OCI-LY7 (cell line): ENCODE measurements at regions not wholly inside any gene's neighbourhood (a gene's known extent, or its start where the extent isn't known, plus 50 kb on each side); places are given as distances from the start of the nearest gene placed in this dataset.

ENCODE experiments used
- BruUV-seq: library from RNA; stranded (reverse); fragments of 400-500 nt; replicated peaks from 2 replicates; lab custom pipeline; 2021; lab: Mats Ljungman, UMichigan
- CTCF ChIA-PET: fragments of 300-600 bp; sonication (Branson Sonifier 250); formaldehyde crosslinking; loops from one replicate; lab custom pipeline; 2022; ENCODE audit warnings: antibody characterized with exemption; ENCODE audit not compliant: unreplicated experiment; lab: Charles Lee
- POLR2A ChIA-PET: fragments of 300-600 bp; sonication (Branson Sonifier 250); formaldehyde crosslinking; loops from one replicate; lab custom pipeline; 2022; ENCODE audit warnings: antibody characterized with exemption; lab: Charles Lee
- DNase-seq: peaks from one replicate; pipeline ENCODE4 v3.0.0-alpha.2; 2015; ENCODE audit warnings: low spot score
- H2AFZ ChIP-seq: fragments of 200-600 bp; sonication (generic), shearing (Covaris generic); 2 replicates; pipeline ENCODE4 v1.6.1; 2014; ENCODE audit warnings: mild to moderate bottlenecking, antibody characterized with exemption, low read length, moderate library complexity
- H3K27ac ChIP-seq: fragments of 200-600 bp; sonication (generic); 2 replicates; pipeline ENCODE4 v1.5.1; 2014; ENCODE audit warnings: mixed run types, low read depth, mild to moderate bottlenecking, moderate library complexity, low read length, inconsistent platforms; ENCODE audit not compliant: poor library complexity, severe bottlenecking
- H3K36me3 ChIP-seq: fragments of 200-600 bp; sonication (generic); 2 replicates; pipeline ENCODE4 v1.6.1; 2014; ENCODE audit warnings: mild to moderate bottlenecking, antibody characterized with exemption, low read length, moderate library complexity, mixed read lengths; ENCODE audit not compliant: insufficient read depth
- H3K4me1 ChIP-seq: fragments of 200-600 bp; sonication (generic); 2 replicates; pipeline ENCODE4 v1.5.1; 2014; ENCODE audit warnings: mild to moderate bottlenecking, low read length; ENCODE audit not compliant: insufficient read depth, poor library complexity, severe bottlenecking
- H3K4me2 ChIP-seq: fragments of 200-600 bp; sonication (generic); 2 replicates; pipeline ENCODE4 v1.6.1; 2014; ENCODE audit warnings: mild to moderate bottlenecking, low read length
- H3K4me3 ChIP-seq: fragments of 200-600 bp; sonication (generic); 2 replicates; pipeline ENCODE4 v1.5.1; 2014; ENCODE audit warnings: mild to moderate bottlenecking, low read depth, low read length; ENCODE audit not compliant: poor library complexity, severe bottlenecking
- H3K79me2 ChIP-seq: fragments of 200-600 bp; sonication (generic); 2 replicates; pipeline ENCODE4 v1.6.1; 2016; ENCODE audit warnings: low read depth, mild to moderate bottlenecking, low read length, moderate library complexity, mixed read lengths; ENCODE audit not compliant: insufficient read depth
- H3K9me2 ChIP-seq: fragments of 200-600 bp; sonication (generic); 2 replicates; pipeline ENCODE4 v1.6.1; 2016; ENCODE audit warnings: mild to moderate bottlenecking, low read length, mixed read lengths; ENCODE audit not compliant: insufficient read depth
- H3K9me3 ChIP-seq: fragments of 200-600 bp; sonication (generic); 2 replicates; pipeline ENCODE4 v1.6.1; 2014; ENCODE audit warnings: mild to moderate bottlenecking, mixed run types, low read length, mixed read lengths
- H4K20me1 ChIP-seq: fragments of 200-600 bp; sonication (generic); 2 replicates; pipeline ENCODE4 v1.6.1; 2014; ENCODE audit warnings: mild to moderate bottlenecking, antibody characterized with exemption, low read length, moderate library complexity, mixed read lengths; ENCODE audit not compliant: insufficient read depth
- EZH2phosphoT487 ChIP-seq: fragments of 200-600 bp; sonication (generic); IDR thresholded peaks from 2 replicates; pipeline ENCODE4 v1.6.1; 2018; ENCODE audit warnings: low read depth, borderline replicate concordance, mild to moderate bottlenecking, mixed run types, antibody characterized with exemption, low read length, moderate library complexity, mixed read lengths
- intact Hi-C: fragments of 100-400 bp; cut with micrococcal nuclease; formaldehyde crosslinking; loops from one replicate; pipeline ENCODE4 v1.10.0; 2022; ENCODE audit not compliant: unreplicated experiment
- TF ChIP-seq, protein P1 (sequence below): fragments of 200-600 bp; sonication (generic); conservative IDR thresholded peaks from 2 replicates; pipeline ENCODE4 v1.5.1; 2014; ENCODE audit warnings: mild to moderate bottlenecking, antibody characterized with exemption, low read length, moderate library complexity, mixed read lengths

DNA sequence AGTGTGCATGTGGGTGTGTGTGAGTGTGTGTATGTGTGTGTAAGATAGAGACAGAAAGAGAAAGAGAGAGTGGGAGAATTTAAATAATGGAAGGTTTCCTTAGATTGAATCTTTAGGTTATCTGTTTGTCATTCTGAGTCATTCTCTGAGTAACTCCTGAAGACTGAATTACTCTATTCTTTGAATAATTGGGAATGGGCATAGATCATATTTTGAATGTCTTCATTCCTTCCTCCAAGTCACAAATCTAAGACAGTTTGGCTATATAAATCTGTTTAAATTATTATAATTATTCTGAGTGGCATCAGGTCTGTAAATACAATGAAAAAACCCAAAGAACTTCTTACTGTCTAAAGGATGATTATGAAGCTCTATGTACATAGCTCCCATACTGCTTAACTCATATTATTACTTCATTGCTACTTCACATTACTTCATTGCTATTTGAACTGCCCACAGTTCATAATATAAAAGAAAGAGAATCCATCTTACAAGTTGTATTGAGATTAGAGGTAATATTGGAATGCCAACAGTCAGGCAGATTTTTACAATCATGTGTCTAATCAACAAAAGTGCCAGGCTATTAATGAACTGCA is 346.6 kb upstream of the CCDC179 start:
- Histone ChIP-seq H3K27ac (no peak overlapping the region), H2AFZ (no peak overlapping the region), H3K36me3 (no peaks in the 10 kb centered on the region), H3K4me3 (no peak overlapping the region), H3K9me3 (peaks cover 12% of the 10 kb centered on the region; the same call in 1 of the 2 replicates), H3K4me1 (no peaks in the 10 kb centered on the region), H3K79me2 (no peaks in the 10 kb centered on the region), H3K9me2 (no peaks in the 10 kb centered on the region), H4K20me1 (no peaks in the 10 kb centered on the region), H3K4me2 (no peak overlapping the region)
- POLR2A ChIA-PET, result no interaction called here
- BruUV-seq, result no TSS peak
- DNase-seq, result no peak
- CTCF ChIA-PET, result no interaction called here
- intact Hi-C loops, result no loop called here
- no peak for TF ChIP-seq EZH2phosphoT487
- TF ChIP-seq, protein P1, sequence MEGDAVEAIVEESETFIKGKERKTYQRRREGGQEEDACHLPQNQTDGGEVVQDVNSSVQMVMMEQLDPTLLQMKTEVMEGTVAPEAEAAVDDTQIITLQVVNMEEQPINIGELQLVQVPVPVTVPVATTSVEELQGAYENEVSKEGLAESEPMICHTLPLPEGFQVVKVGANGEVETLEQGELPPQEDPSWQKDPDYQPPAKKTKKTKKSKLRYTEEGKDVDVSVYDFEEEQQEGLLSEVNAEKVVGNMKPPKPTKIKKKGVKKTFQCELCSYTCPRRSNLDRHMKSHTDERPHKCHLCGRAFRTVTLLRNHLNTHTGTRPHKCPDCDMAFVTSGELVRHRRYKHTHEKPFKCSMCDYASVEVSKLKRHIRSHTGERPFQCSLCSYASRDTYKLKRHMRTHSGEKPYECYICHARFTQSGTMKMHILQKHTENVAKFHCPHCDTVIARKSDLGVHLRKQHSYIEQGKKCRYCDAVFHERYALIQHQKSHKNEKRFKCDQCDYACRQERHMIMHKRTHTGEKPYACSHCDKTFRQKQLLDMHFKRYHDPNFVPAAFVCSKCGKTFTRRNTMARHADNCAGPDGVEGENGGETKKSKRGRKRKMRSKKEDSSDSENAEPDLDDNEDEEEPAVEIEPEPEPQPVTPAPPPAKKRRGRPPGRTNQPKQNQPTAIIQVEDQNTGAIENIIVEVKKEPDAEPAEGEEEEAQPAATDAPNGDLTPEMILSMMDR, result no peak

DNA sequence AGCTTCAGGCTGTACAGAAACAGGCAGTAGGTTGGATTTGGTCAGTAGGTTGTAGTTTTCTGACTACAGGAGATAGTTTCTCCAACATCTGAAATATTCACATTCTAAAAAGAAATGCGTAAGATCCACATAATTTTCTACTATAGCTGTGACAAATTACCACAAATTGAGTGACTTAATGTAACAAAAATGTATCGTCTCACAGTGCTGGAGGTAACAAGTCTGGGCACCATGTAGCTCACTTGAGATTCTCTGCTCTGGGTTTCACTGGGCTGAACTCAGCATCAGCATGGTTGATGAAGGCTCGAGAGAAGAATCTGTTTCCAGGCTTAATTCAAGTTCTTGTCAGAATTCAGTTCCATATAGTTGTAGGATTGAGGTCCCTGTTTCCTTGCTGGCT is 350.9 kb upstream of the CCDC179 start:
- CTCF ChIA-PET, result no interaction called here
- Histone ChIP-seq H3K9me2 (no peaks in the 10 kb centered on the region), H3K9me3 (no peaks in the 10 kb centered on the region), H3K4me1 (no peaks in the 10 kb centered on the region), H2AFZ (no peak overlapping the region), H3K27ac (no peak overlapping the region), H3K36me3 (no peaks in the 10 kb centered on the region), H3K79me2 (no peaks in the 10 kb centered on the region), H3K4me3 (no peak overlapping the region), H4K20me1 (no peaks in the 10 kb centered on the region), H3K4me2 (no peak overlapping the region)
- TF ChIP-seq, protein P1, result no peak
- TF ChIP-seq EZH2phosphoT487, result no peak
- POLR2A ChIA-PET, result no interaction called here
- intact Hi-C loops, result no loop called here
- DNase-seq, result no peak
- BruUV-seq, result no TSS peak

DNA sequence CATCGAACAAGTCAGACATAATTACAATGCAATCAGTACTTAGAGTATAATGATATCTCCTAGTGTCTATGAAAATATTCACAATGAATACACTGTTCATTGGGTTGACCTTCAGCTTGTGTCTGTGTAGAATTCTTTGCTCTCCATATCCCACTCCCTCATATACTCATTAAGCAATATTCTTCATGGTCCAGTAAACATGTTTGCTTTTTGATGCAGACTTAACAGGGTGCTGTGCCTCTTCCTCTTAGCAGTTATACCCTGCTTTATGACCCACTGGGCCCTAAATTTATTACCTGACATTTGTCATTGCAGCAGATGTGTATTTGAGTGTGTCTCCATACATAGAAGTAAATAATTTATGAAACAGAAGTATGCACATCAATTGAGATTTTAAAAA is 352.5 kb upstream of the CCDC179 start:
- no peaks in the 10 kb centered on the region for H3K79me2 ChIP-seq
- H3K9me3 ChIP-seq, result no peaks in the 10 kb centered on the region
- ChIA-PET POLR2A (no interaction called here), CTCF (no interaction called here)
- H3K4me3 ChIP-seq, result no peak overlapping the region
- BruUV-seq, result no TSS peak
- no peak overlapping the region for H3K4me2 ChIP-seq
- no peaks in the 10 kb centered on the region for H3K4me1 ChIP-seq
- no peak for DNase-seq
- no peak overlapping the region for H2AFZ ChIP-seq
- H3K27ac ChIP-seq, result no peak overlapping the region
- no peak for TF ChIP-seq EZH2phosphoT487
- TF ChIP-seq, protein P1, result no peak
- no peaks in the 10 kb centered on the region for H3K36me3 ChIP-seq
- H4K20me1 ChIP-seq, result no peaks in the 10 kb centered on the region
- intact Hi-C loops, result no loop called here
- H3K9me2 ChIP-seq, result no peaks in the 10 kb centered on the region
